GM19372 (cell line): ENCODE measurements at regions not wholly inside any gene's neighbourhood (a gene's known extent, or its start where the extent isn't known, plus 50 kb on each side); places are given as distances from the start of the nearest gene placed in this dataset.
"Not testable (repeated sequence)": the region's sequence is repeated elsewhere in the genome, so short reads cannot be mapped to it uniquely, and the experiment has no call there.

ENCODE experiments used
- ATAC-seq: cut with Tn5 transposase; IDR thresholded peaks from one replicate; pipeline ENCODE4 v1.9.1; 2021; ENCODE audit warnings: mild to moderate bottlenecking, low read depth, moderate library complexity; ENCODE audit not compliant: unreplicated experiment

- ATAC-seq: not testable (repeated sequence)
Measured at GRCh38 chr10:46792657-46793357, 118.4 kb upstream of the PTPN20 start.

GRCh38 chr10:46796351-46796750 lies 114.9 kb upstream of the PTPN20 start:
- ATAC-seq: not testable (repeated sequence)

GRCh38 chr10:46802010-46802409 lies 109.2 kb upstream of the PTPN20 start:
- ATAC-seq: not testable (repeated sequence)

GRCh38 chr10:46803082-46803481 lies 108.1 kb upstream of the PTPN20 start:
- not testable (repeated sequence) for ATAC-seq

- ATAC-seq: not testable (repeated sequence)
Measured at GRCh38 chr10:46810222-46810621, 101.0 kb upstream of the PTPN20 start.

GRCh38 chr10:46816126-46816525 lies 95.1 kb upstream of the PTPN20 start:
- ATAC-seq: not testable (repeated sequence)

- not testable (repeated sequence) for ATAC-seq
Measured at GRCh38 chr10:46840393-46841050, 70.7 kb upstream of the PTPN20 start.

- not testable (repeated sequence) for ATAC-seq
Measured at GRCh38 chr10:46841051-46841593, 70.1 kb upstream of the PTPN20 start.

- not testable (repeated sequence) for ATAC-seq
Measured at GRCh38 chr10:46845194-46845593, 66.0 kb upstream of the PTPN20 start.

GRCh38 chr10:46845640-46846039 lies 65.6 kb upstream of the PTPN20 start:
- not testable (repeated sequence) for ATAC-seq

GRCh38 chr10:46860753-46861152 lies 50.5 kb upstream of the PTPN20 start:
- ATAC-seq: not testable (repeated sequence)
